ENCODE measurements at regions not wholly inside any gene's neighbourhood (a gene's known extent, or its start where the extent isn't known, plus 50 kb on each side); places are given as distances from the start of the nearest gene placed in this dataset.

DNA sequence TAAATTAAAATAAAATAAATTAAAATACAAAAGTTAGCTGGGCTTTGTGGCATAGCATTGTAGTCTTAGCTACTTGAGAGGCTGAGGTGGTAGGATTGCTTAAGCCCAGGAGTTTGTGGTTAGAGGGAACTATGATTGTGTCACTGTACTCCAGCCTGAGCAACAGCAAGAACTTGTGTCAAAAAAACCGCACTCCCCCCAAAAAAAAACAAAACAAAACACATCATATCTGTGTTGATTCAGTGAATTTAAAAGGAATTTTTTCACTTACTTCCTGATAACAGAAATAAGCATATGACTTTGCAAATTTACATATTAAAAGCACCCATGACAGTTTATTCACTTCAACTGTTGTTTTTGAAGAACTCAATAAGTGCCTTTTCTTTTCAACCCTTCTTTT is 68.1 kb upstream of the PELI1 start:
- Histone ChIP-seq H3K4me1 (ENCODE audit: control insufficient read depth, insufficient read depth, low read length) (peaks cover 4% of the 10 kb centered on the region), H3K9me3 (replicated peaks; ENCODE audit: control insufficient read depth, low read depth, low read length) (no peaks in the 10 kb centered on the region), H3K27me3 (ENCODE audit: control insufficient read depth, insufficient read depth, low read length) (no peaks in the 10 kb centered on the region), H3K4me3 (ENCODE audit: low read length) (no peak overlapping the region), H3K36me3 (ENCODE audit: control insufficient read depth, insufficient read depth, low read length) (no peaks in the 10 kb centered on the region), H3K27ac (ENCODE audit: low read length) (no peak overlapping the region)
- no CpG with 5 or more reads among the region's 1 CpG for WGBS (ENCODE audit: insufficient coverage)
- peak; percentile 39 for DNase-seq

DNA sequence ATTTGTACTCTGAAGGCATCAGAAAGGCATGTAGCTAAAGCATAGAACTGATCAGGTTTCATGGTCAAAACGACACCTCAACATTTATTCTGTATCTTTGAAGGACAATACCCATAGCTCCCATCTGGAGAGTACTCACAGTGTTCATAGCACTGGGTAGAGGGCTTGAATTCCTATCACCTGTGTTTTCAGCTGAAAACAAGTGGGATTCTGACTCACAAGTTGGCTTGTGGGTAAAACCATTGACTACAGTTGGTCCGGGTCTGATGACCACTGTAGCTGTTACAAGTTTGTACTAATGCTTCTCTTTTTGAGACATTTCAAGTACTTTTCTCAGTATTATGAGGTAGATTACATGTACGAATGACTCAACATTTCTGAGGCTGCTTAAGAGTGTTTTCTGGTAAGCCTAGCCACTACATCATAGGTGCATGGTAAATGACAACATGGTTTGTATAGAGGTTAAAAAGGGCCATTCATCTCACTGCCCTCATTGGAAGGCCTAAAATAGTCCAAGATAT is 68.6 kb upstream of the PELI1 start:
- Histone ChIP-seq H3K4me3 (ENCODE audit: low read length) (no peak overlapping the region), H3K9me3 (replicated peaks; ENCODE audit: control insufficient read depth, low read depth, low read length) (no peaks in the 10 kb centered on the region), H3K27ac (ENCODE audit: low read length) (no peak overlapping the region), H3K4me1 (ENCODE audit: control insufficient read depth, insufficient read depth, low read length) (peaks cover 4% of the 10 kb centered on the region), H3K36me3 (ENCODE audit: control insufficient read depth, insufficient read depth, low read length) (no peaks in the 10 kb centered on the region), H3K27me3 (ENCODE audit: control insufficient read depth, insufficient read depth, low read length) (no peaks in the 10 kb centered on the region)
- WGBS (ENCODE audit: insufficient coverage) = no CpG with 5 or more reads among the region's 3 CpGs
- DNase-seq = no peak

DNA sequence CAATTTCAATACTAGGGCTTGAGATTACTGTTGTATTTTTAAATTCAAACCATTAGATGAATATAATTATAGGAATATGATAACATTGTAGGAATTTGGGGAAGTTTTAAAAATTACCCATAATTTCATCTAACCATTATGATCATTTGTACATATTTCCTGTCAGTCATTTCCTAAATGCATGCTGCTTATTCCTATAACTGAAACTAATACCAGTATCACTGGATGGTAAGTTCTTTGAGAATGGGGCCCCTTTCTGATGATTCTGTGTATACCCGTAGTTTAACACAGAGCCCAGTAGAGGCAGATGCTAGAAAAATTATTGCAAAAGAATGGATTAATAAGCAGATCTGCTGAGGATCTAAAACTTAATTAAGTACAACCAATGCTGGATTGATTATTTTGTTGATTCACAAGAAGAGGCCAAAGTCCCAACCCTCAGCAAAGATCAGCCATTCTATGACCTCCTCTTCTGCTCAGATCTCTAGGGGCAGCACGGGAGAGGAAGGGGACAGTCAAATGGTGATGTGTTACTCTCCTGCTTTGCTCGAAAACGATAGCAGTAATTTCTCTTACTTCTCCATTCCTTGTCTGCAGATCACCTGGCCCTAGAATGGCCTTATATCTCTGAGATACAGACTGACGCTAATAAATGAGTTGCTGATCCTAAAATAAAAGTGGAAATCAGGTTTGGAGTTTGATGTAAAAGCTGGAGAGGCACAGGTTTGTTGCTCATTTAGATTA is 69.5 kb upstream of the PELI1 start:
- DNase-seq = no peak
- WGBS (ENCODE audit: insufficient coverage) = no CpG with 5 or more reads among the region's 5 CpGs
- Histone ChIP-seq H3K4me3 (ENCODE audit: low read length) (no peak overlapping the region), H3K27ac (ENCODE audit: low read length) (no peak overlapping the region), H3K9me3 (replicated peaks; ENCODE audit: control insufficient read depth, low read depth, low read length) (no peaks in the 10 kb centered on the region), H3K4me1 (ENCODE audit: control insufficient read depth, insufficient read depth, low read length) (peaks cover 4% of the 10 kb centered on the region), H3K27me3 (ENCODE audit: control insufficient read depth, insufficient read depth, low read length) (no peaks in the 10 kb centered on the region), H3K36me3 (ENCODE audit: control insufficient read depth, insufficient read depth, low read length) (no peaks in the 10 kb centered on the region)

DNA sequence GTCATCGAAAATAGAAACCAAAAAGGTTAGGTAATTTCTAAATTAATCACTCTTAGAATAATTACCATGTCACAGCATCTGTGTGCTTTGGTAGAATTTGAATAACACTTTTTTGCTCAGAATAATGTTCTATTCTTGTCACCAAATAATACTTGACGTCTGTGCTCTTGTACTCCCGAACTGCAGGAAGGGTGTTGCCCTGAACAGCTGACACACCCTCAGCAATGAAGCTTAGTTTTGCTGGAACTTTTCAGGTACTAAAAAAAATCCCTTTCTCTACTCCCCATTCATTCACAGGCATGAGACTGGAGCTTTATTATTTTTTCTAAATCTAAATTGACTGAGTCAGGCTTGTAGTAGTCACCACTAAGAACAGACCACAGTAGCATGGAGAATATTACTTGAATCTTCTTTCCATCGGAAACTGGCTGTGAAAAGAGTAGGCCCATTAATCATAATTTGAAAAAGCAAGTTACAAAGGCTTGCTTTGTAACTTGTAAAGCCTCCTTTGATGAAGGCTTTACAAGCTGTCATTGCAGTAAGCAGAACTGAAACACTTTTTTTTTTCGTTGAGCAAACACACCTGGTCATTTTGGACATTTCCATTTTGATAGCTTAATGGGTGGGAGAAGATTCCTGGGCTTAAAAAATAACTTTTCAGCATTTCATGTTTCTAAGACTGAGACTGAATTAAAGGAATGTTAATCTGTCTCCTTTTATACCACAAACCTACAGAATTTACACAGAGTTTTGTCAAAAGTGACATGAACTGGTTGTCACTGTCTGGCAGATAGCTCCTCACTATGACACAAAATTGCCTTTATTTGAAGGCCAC is 70.3 kb upstream of the PELI1 start:
- Histone ChIP-seq H3K4me1 (ENCODE audit: control insufficient read depth, insufficient read depth, low read length) (peaks cover 4% of the 10 kb centered on the region), H3K27me3 (ENCODE audit: control insufficient read depth, insufficient read depth, low read length) (no peaks in the 10 kb centered on the region), H3K4me3 (ENCODE audit: low read length) (no peak overlapping the region), H3K9me3 (replicated peaks; ENCODE audit: control insufficient read depth, low read depth, low read length) (no peaks in the 10 kb centered on the region), H3K27ac (ENCODE audit: low read length) (no peak overlapping the region), H3K36me3 (ENCODE audit: control insufficient read depth, insufficient read depth, low read length) (no peaks in the 10 kb centered on the region)
- 46% methylated on average over 3 of the region's 5 CpGs for WGBS (ENCODE audit: insufficient coverage)
- DNase-seq = no peak

DNA sequence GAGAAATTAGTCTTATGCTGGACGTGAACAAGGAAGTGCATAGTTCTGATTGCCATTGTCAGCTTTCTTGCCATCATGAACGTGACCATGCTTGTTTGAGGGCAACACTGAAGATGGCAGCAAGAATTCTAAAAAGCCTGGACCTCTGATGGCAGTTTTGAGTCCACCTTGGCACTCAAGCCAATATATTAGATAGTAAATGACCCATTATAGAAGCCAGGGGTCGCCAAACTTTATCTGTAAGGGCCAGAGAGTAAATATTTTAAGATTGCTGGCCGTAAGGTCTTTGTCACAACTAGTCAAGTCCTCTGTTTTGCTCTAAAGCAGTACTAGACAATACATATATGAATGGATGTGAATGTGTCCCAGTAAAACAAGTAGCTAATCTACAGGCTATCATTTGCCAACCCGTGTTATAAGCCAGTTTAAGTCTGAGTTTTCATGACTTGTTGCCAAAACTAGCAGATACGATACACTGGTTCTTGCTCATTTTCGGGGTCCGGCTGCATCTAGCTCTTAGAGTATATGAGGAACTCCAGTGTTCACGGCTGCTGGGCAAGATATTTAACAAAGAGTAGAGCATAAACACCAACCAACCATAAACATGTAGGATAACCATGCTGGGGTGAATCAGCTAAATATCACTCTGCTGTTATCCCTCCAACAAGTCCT is 73.1 kb upstream of the PELI1 start:
- H3K36me3 ChIP-seq (ENCODE audit: control insufficient read depth, insufficient read depth, low read length) = no peaks in the 10 kb centered on the region
- H3K4me3 ChIP-seq (ENCODE audit: low read length) = no peak overlapping the region
- no peak overlapping the region for H3K27ac ChIP-seq (ENCODE audit: low read length)
- no peaks in the 10 kb centered on the region for H3K27me3 ChIP-seq (ENCODE audit: control insufficient read depth, insufficient read depth, low read length)
- no peak for DNase-seq
- peaks cover 13% of the 10 kb centered on the region for H3K4me1 ChIP-seq (ENCODE audit: control insufficient read depth, insufficient read depth, low read length)
- no peaks in the 10 kb centered on the region for H3K9me3 ChIP-seq (replicated peaks; ENCODE audit: control insufficient read depth, low read depth, low read length)
- 78% methylated on average over 3 of the region's 9 CpGs for WGBS (ENCODE audit: insufficient coverage)

DNA sequence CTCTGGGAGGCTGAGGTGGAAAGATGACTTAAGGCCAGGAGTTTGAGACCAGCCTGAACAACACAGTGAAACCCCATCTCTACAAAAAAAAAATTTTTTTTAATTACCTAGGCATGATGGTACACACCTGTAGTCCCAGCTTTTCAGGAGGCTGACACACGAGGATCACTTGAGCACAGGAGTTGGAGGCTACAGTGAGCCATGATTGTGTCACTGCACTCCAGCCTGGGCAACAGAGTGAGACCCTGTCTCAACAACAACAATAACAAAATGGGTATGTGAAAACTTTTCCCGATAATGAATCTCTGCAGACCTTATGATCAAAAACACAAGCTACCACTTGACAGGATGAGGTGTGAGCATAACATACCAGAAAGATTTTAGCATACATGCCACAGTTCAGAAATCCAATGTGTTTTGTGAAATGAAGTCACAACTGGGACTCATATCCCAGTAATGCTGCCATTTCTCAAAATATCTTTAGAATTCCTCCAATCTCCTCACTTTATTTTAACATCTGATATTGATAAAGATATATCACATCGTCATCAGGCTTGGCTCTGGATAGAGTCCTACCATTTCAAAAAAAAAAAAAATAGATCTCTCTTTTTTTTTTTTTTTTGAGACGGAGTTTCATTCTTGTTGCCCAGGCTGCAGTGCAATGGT is 74.0 kb upstream of the PELI1 start:
- no peaks in the 10 kb centered on the region for H3K9me3 ChIP-seq (replicated peaks; ENCODE audit: control insufficient read depth, low read depth, low read length)
- WGBS (ENCODE audit: insufficient coverage) = no CpG with 5 or more reads among the region's 4 CpGs
- H3K27me3 ChIP-seq (ENCODE audit: control insufficient read depth, insufficient read depth, low read length) = no peaks in the 10 kb centered on the region
- H3K36me3 ChIP-seq (ENCODE audit: control insufficient read depth, insufficient read depth, low read length) = no peaks in the 10 kb centered on the region
- peak; percentile 40 for DNase-seq
- H3K4me3 ChIP-seq (ENCODE audit: low read length) = no peak overlapping the region
- H3K27ac ChIP-seq (ENCODE audit: low read length) = no peak overlapping the region
- peaks cover 16% of the 10 kb centered on the region for H3K4me1 ChIP-seq (ENCODE audit: control insufficient read depth, insufficient read depth, low read length)

DNA sequence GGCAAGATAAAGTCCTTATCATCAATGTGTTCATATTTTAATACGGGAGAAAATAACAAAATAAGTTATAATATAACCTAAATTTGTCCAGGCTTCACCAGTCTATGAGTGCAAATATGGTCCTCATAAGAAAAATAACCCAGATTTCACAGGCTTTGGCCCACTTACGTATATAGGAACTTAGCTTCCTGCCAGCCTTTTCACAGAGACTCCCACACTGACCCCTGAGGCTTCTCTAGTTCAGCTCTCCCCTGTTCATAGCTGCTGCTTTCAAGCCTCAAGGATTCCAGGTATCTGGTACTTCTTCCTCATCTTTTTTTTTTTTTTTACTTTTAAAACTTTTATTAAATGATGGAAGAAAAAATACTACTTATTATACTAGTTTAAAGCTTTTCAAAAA is 74.9 kb upstream of the PELI1 start:
- H3K27ac ChIP-seq (ENCODE audit: low read length) = no peak overlapping the region

DNA sequence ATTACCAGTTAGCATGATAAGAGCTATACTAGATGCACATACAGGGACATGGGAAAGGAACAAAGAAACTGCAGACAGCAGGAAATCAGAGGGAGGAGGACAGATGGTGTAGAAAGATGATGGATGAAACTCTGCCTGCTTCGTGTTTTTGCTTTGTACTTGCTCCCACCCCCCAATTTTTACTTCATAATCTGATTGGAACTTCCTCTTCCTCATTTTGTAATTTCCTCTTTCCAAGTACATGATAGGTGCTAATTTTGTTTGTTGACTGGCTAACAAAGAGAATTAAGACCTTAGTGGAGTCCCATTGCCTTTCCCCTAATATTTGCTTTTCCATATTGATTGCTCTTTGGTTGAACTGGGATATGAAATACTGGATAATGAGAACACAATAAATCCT is 76.0 kb upstream of the PELI1 start:
- no peaks in the 10 kb centered on the region for H3K27me3 ChIP-seq (ENCODE audit: control insufficient read depth, insufficient read depth, low read length)
- WGBS (ENCODE audit: insufficient coverage) = no CpG with 5 or more reads among the region's 1 CpG
- no peak for DNase-seq
- H3K4me1 ChIP-seq (ENCODE audit: control insufficient read depth, insufficient read depth, low read length) = peaks cover 15% of the 10 kb centered on the region
- no peak overlapping the region for H3K27ac ChIP-seq (ENCODE audit: low read length)
- no peaks in the 10 kb centered on the region for H3K36me3 ChIP-seq (ENCODE audit: control insufficient read depth, insufficient read depth, low read length)
- no peak overlapping the region for H3K4me3 ChIP-seq (ENCODE audit: low read length)
- no peaks in the 10 kb centered on the region for H3K9me3 ChIP-seq (replicated peaks; ENCODE audit: control insufficient read depth, low read depth, low read length)

More for the DNA sequence above, 74.9 kb upstream of the PELI1 start:
- H3K36me3 ChIP-seq (ENCODE audit: control insufficient read depth, insufficient read depth, low read length) = no peaks in the 10 kb centered on the region
- no peak overlapping the region for H3K4me3 ChIP-seq (ENCODE audit: low read length)
- peaks cover 15% of the 10 kb centered on the region for H3K4me1 ChIP-seq (ENCODE audit: control insufficient read depth, insufficient read depth, low read length)
- no peaks in the 10 kb centered on the region for H3K27me3 ChIP-seq (ENCODE audit: control insufficient read depth, insufficient read depth, low read length)
- H3K9me3 ChIP-seq (replicated peaks; ENCODE audit: control insufficient read depth, low read depth, low read length) = no peaks in the 10 kb centered on the region
- 63% methylated on average over 1 of the region's 2 CpGs for whole genome bisulfite sequencing (ENCODE audit: insufficient coverage)
- peak; percentile 30 for DNase-seq

DNA sequence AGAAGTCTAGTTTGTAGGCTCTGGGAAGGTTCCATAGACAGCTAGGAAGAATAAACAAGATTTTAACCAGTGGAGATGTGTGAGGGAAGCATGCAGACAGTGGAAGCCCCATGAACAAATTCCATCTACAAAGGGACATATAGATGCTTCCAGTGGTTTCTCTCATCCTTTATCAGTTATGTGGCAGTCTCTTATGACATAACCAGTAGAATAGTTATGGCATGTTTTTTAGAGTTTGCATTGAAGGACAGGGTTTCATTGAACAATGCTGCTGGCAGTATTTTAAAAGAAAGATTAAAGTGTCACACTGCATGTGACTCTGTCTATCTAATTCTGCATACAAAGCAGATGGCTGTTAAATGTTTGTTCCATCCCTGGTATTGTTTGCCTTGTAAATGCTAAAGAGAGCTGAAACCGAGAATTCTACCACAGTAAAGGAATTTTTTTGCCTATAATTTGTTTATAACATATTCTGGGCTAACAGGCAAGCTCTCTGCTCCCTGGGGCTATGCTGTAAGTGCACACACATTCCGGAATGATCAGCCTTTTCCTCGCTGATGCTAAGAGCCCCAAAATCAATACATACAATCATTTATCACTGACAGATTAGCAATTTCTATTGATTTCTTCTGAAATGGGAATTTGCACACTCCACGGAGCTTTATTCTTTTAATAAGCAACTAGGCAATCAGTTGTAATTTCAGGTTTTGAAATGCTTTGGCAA is 76.8 kb upstream of the PELI1 start:
- H3K9me3 ChIP-seq (replicated peaks; ENCODE audit: control insufficient read depth, low read depth, low read length) = no peaks in the 10 kb centered on the region
- peak; percentile 89 for DNase-seq
- H3K4me3 ChIP-seq (ENCODE audit: low read length) = no peak overlapping the region

More for the DNA sequence above, 76.8 kb upstream of the PELI1 start:
- no CpG with 5 or more reads among the region's 4 CpGs for WGBS (ENCODE audit: insufficient coverage)
- H3K27me3 ChIP-seq (ENCODE audit: control insufficient read depth, insufficient read depth, low read length) = no peaks in the 10 kb centered on the region
- H3K27ac ChIP-seq (ENCODE audit: low read length) = peak overlapping the region; percentile 42
- peaks cover 15% of the 10 kb centered on the region for H3K4me1 ChIP-seq (ENCODE audit: control insufficient read depth, insufficient read depth, low read length)
- no peaks in the 10 kb centered on the region for H3K36me3 ChIP-seq (ENCODE audit: control insufficient read depth, insufficient read depth, low read length)

Data from muscle of leg (tissue), 3 donors.